GM18520 (cell line): ENCODE measurements at regions not wholly inside any gene's neighbourhood (a gene's known extent, or its start where the extent isn't known, plus 50 kb on each side); places are given as distances from the start of the nearest gene placed in this dataset.

ENCODE experiments used
- ATAC-seq: cut with Tn5 transposase; IDR thresholded peaks from one replicate; pipeline ENCODE4 v1.9.1; 2021; ENCODE audit not compliant: unreplicated experiment

DNA sequence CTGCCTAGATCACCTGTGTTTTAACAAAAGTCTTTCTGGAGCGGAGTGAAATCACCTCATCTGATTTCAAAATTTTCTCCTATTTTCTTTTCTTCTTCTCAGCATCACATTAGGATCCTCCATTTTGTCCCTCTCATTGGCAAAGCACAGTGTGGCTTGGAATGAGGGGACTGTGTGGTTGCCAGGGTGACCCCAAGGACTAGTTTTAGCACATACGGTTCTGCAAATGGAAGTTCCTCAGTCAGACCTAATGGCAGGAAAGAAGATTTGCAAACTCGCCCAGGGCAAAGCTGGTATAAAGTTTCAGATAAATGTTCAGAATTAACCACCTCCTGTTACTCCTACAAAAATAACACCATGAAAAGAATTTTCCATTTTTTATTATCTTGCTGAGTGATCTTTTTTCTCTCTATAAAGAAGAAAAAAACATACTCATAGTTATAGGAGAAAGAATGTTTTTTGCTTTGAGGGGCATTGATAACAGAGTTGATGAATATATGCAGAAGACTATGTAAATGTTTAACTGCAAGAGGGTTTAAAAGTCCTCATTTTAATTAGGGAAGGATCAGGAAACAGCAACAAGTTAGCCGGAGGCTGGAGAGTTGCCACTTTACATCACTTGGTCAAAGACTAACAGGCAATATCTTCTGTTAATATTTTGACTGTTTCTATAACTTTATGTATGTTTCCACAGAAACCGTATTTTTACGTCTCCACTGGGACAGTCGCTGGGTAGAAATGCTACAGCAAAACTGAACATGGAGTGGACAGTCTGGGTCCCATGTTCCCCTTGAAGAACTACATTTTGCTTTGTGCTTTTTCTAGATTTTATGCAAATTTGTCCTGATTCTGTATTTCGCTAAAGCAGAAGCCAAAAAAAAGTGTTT, 257.8 kb downstream of the NR2F1-AS1 start:
- no peak for ATAC-seq

DNA sequence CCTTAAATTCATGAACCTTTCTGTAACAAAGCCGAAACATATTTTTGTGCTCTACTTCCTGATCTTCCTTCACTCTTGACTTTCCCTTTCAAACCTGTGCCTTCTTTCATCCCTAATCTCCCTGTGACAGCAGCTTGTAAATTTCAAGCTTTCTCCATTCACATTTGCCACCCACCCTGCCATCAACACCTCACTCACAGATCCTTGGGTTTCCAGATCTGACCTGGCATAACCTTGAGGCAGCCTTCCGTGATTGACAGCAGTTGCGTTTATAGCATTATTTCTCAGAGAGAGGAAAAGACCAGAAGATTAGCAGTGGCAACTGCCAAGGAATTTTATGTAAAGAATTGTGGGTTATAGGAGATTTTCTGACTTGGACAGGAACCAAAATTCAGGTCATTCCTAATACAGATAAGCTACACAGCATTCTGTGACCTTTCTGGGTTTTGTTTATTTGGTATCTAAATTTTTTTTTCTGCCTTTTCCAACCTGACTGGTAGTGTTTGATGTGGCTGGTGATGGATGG, 260.0 kb downstream of the NR2F1-AS1 start:
- ATAC-seq: no peak

DNA sequence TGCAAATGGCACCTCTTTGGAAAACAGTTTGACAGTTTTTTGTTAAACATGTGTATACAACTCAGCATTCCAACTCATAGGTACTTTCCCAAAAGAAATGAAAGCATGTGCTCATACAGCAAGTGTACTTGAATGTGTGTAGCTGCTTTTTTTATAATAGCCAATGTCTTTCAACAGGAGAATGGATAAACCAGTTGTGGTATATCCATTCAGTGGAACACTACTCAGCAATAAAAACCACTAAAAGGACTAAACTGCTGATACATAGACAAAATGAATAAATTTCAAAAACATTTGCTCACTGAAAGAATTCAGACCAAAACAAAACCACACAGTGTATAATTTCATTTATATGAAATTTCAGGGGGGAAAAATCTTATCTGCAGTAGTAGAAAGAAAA, 267.3 kb downstream of the NR2F1-AS1 start:
- no peak for ATAC-seq

DNA sequence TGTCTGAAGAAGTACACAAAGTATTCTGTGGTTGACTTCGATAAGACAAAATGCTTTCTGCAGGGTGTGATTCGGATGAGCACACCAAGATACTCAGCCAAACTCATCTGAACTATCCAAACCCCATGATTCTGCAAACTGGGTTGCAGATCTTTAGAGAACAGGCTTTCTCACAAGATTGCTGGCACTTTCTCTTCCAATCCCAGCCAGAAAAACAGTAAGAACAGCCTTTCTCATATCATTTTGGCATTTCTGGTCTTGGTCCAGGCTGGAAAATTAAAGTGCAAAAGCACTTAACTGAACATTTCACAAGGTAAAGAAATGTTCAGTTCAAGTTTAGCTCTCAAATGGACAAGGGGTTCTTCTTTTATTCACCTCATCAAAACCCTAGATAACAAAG, 269.1 kb downstream of the NR2F1-AS1 start:
- no peak for ATAC-seq

DNA sequence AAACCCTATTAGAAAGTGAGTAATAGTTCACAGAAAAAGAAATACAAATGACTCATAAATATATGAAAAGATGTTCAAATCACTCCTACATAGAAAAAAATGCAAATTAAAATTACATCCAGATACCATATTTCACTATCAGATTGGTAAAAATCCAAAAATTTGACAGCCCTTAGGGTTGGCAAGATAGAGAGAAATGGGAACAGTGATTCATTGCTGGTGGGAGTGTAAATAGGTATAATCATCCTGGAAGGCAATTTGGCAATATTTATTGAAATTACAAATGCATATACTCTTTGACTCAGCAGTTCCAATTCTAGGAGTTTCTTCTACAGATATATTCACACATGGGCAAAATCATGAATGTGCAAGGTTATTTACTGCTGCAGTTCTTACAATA, 273.5 kb downstream of the NR2F1-AS1 start:
- no peak for ATAC-seq

DNA sequence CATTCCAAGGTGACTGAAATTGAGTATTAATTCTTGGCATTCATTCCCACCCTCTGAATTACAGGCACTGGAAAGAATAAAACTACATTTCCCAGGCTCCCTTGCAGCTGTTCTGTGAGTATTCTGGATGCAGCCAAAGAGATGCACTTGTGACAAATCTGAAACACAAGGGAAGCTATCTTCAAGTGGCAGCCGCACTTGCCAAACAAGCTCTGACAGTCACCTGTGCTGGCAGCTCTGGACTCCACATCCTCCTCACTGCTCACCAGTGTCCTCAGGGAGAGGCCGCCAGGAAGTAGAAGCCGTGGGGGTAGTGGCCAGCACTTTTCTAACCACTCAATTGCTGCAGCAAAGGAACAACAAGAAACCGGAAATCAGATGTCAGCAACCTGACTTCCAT, 275.0 kb downstream of the NR2F1-AS1 start:
- ATAC-seq: no peak

DNA sequence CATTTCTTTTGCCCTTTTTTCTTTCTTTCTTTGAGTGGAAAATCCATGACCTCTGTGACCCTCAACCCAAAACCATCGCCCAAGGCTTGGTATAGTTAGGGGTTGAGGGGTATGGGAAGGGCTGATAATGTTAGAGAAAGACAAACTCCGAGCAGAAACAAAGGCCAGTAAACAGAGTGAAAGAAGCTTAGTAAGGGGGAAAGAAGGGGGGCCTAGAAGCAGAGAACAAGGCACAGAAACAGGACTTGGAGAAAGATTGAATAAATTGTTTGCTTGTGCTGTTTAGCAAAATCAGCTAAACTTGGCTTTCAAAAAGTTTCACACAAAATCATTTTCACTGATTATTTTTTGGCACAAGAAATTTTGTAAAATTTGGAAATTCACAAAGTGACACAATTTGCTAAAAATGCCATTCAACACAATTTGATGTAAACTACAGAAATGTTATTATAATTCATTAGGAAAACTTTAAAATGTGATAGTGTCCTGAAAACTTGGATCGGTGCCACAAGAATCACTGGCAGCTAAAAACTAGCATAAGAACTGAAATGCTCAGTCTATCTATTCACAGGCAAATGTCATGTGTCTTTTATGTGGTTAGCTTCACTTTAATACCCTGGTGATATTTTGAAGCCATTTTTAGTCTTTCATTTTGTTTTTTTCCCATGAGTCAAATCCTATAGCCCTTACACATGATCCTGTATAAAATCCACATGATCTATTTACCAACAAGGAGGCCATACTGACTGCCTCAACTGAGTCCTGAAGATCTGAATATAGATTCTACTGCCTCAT, 276.4 kb downstream of the NR2F1-AS1 start:
- ATAC-seq: no peak

DNA sequence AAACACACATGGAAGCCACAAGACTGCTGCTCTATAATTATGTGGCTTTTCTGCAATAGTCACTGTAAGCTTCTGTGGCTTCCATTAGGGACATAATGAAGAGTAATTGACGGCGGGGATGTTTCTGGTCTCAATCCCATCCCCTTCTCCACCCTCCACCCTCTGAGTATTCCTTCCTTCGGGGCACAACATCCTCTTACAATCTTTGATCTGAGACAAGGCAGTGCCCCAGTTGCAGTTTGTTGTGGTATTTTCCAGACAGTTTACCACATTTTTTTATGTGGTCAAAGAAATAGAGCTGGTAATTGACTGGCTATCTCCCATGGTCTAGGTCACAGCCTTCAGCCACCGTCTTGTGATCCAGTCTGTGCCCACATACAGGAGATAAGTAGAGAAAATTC, 277.7 kb downstream of the NR2F1-AS1 start:
- no peak for ATAC-seq

DNA sequence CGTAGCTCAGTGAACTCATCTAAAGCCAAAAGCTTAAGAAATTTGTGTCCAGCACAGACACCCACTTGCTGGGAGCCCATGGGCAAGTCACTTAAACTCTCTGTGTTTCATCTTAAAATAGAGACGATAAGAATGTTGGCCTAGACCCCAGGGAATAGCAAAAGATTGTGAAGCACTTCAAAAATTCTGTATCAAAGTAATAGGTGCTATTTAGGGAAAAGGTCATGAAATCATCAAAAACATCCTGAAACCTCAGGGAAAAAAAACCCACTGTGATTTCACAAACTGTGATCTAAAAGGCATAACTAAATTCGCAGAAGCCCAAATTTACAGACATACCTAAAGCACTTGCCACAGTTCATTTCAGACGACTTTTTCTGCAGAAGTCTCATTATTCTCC, 278.3 kb downstream of the NR2F1-AS1 start:
- ATAC-seq: no peak

DNA sequence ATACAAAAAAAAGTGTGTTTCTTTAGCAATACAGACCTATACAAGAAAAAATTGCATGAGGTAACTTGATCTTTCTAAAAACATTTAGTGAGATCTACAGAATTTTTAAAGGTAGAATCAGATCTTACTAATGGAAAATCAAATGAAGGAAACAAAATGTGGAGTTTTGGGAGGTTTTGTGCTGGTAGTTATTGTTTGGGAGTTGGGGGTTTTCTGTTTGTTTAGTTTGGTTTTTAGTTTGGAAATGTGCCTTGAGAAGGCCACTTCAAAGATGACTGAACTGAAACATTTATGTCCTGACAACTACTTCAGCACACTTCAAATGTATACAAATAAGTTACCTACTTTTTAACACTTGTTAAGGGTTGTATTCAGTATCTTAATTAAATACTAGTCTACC, 280.1 kb downstream of the NR2F1-AS1 start:
- ATAC-seq: no peak

DNA sequence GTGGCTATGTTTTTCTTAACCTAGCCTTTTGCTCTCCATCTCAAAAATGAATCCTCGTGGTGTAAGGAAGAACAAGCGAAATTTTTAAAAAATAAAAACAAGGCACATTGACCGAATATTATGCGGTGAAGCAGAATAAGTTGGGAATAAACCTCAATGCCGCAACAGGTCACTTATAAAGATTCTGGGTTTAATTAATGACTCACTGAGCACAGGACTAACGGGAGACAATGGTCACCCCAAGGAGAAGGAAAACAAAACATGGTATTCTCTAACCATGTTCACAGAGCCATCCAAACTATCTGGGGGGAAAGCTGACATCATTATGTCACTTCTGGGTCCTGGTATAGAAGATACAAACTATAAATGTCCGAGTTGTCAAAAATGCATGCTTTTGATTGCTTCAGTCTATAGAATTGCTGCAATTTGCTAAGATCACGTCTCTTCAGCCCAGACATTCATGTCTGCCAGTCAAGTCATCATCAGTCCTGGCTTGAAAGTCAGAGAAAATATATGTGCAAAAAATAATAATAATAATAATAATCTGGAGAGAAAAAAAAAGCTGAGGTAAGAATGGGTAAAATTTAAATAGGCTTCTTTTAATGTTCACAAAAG, 280.6 kb downstream of the NR2F1-AS1 start:
- no peak for ATAC-seq

DNA sequence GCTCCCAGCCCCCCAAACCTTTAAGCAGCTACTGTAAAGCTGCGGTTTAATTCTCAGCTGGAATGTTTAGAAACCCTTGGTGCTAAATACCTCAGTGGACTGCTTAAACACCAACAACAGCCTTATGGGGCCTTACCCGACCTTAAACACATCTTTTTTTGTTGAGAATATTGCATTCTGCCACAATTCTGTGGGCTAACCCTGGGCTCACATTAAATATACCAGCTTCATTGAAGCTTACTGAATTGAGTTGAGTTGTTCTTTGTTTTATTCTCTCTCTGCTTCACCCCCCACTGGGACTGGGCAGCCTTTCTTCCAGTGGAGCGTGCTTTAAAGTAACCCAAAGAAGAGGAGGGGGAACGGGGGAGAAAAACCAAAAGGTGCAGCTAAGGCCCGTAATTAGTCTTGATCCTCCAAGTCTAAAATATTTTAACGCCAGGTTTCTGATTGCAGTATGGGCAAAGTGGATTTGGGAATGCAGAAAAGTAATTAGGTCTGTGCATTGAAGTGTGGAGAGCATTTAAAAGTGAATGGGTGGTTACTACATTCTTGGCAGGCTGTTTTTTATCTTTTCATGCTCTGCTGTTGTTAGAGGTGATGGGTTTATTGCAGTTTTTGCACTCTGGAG, 281.2 kb downstream of the NR2F1-AS1 start:
- no peak for ATAC-seq

DNA sequence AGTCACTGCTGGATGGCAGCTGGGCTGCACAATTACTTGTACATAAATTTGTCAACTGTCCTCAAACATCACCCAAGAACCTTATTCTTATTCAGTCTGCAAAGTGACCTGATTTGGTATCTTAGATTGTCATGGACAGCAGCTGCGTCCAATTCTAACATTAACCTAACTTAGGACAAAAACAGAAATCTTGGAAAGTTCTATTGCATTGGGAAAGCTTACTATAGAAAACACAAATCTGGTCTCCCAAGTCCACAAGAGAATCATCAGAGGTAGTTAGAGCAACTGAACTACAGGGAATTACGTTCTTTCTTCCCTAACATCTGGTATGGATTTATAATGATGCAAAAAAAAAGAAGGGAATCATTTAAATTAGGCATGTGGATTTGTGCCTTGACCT, 283.9 kb downstream of the NR2F1-AS1 start:
- no peak for ATAC-seq

DNA sequence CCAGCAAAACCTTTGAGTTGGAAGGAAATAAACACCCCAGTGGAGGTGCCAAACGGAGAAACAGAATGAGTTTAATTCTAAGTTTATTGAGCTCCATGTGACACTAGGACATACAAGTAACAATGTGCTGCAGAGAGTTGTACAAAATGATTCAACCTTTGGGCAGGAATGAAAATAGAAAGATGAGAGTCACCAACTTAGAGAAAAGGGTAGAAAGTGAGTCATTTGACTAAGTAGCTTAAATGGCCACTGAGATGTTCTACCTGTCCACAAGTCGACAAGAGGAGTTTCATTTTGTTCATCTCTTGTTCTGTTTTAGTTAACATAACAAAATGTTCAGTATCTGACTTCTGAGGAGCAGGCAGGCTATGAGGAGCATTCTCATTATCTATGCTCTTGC, 284.7 kb downstream of the NR2F1-AS1 start:
- ATAC-seq: no peak

DNA sequence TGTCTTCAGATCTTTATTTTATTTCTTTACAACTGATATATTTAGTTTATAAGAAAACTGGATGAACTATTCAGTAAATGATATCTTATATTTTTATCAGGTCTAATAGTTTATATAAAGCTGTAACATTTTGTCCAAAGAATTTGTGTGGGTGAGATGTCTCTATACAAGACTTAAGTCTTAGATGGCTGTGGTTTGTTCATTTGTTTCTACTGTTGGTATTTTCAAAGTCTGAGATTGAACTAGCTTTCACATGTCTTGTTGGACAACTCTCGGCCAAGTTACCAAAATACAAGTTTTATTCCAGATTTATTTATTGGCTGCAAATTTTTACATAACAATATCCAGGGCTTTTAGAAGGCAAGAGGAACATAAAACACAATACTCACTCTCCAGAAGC, 286.0 kb downstream of the NR2F1-AS1 start:
- no peak for ATAC-seq

DNA sequence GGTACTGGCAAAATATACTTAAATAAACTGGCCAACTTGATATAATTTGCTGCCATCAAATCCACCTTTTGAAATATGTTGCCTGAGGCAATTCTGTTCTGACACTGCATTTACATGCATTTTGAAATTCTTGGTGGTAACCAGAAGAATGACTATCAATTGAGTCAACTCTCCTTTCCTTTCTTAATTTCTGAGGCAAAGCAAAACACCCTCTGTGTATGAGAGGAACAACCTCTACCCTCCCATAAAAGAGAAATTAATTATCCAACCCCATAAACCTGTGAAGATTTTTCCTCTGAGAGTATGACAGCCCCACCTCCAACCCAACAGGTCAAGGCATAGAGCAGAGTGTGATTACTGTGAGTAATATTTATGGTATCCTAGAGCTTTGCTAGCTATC, 286.8 kb downstream of the NR2F1-AS1 start:
- no peak for ATAC-seq

DNA sequence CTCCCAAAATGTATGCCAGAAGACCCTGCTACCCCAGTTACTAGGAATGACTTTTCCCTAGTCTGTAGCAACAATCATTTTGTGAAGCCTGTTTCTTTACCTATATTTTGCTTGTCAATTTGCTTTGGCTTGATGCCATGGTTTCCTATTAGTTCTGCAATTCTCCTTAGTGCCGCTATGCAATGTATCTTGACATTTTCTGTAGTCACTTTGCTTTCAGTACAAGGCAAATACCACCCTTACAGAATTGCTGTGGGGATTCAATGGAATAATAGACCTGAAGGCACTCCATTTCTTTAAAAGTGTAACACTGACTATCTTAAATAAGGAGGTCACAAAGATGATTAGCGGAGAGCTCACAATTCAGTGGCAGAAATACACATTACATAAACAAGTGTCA, 291.1 kb downstream of the NR2F1-AS1 start:
- no peak for ATAC-seq

DNA sequence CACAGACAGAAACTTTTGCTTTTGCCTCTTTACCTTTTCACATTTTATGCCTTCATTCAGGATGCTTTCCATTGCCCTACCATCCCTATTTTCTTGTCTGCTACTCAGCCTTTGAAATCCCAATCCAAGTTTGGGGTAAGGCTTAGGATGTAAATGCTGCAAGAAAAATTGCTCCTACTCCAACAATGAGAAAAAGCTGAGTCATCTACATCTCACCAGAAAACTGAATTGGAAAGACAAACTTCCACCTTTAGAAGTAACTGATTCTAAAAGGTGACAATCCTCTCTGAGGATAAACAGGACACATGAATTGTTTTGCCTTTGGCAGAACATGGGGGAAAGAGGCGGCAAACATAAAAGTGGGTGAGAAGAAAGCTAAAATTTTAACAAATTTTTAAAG, 295.6 kb downstream of the NR2F1-AS1 start:
- no peak for ATAC-seq

DNA sequence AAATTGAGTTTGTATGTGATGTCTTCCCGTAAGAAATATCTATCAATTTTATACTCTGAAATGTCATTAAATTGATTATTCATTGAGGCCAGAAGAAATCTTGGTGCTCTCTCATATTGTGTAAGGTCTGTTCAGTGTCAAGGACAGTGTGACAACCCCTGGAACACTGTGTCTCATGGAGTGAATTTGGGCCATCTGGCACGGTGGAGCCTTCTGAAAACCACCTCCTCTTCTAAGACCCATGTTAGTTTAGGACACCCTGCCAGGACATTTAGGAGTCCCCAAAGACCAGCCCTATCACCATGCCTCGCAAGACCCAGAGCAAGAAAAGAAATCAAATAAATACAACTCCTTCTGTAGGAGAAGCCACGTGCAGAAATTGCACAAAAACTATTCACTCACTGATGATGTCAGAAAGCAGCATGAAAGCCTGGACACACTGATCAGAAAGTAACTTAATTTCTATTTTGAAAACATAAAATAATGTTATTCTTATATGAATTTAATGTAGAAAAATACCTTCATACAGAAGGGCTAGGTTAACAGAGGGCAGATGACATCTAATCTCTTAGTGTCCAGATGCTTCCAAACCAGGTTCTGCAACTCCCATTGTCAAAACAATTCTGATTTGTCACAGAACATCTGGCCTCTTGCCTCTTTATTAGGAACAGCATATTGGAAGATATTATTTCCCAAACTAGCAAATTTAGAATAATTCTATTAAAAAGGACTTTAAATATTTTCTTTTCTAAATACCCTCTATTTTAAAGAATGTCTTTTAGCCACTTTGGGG, 298.8 kb downstream of the NR2F1-AS1 start:
- ATAC-seq: no peak

DNA sequence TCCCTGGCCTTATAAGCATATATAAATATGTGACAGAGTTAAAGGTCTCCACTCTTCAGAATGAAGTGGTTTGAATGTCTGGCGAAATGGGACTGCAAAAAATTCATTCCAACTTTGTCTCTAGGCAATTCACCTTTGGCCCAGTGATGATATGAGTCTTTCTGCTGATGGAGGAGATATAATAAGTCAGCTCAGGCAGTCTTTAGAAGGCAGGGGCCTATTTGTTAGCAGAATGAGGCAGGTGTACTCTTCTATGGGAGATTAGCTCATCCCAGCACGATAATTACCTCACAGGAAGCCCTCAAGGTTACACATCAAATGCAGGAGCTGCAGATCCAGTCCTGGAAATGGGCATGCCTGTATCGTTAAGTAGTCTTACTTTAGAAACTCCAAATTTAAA, 300.5 kb downstream of the NR2F1-AS1 start:
- no peak for ATAC-seq
